Prostate gland (tissue), 2 donors: ENCODE measurements at regions not wholly inside any gene's neighbourhood (a gene's known extent, or its start where the extent isn't known, plus 50 kb on each side); places are given as distances from the start of the nearest gene placed in this dataset.

Source experiments
- DNase-seq: peaks from one replicate; pipeline ENCODE4 v3.0.0-alpha.2; 2019; ENCODE audit warnings: low spot score
- H3K27ac ChIP-seq, 2 donors: fragments of 200-600 bp; sonication (generic); 2 replicates each; pipeline ENCODE4 v1.5.1; 2017 to 2019
- H3K27me3 ChIP-seq: fragments of 200-600 bp; sonication (generic); replicated peaks from 2 replicates; pipeline ENCODE4 v1.5.1; 2019; ENCODE audit not compliant: insufficient read depth
- H3K36me3 ChIP-seq, 2 donors: fragments of 200-600 bp; sonication (generic); 1 replicate in 1 of 2; 2 replicates in 1 of 2; pipeline versions ENCODE4 v1.5.1 to v1.8.1; 2017 to 2019
- H3K4me1 ChIP-seq: fragments of 200-600 bp; sonication (generic); replicated peaks from 2 replicates; pipeline ENCODE4 v1.5.1; 2019
- H3K4me3 ChIP-seq, 2 donors: fragments of 200-600 bp; sonication (generic); 2 replicates each; pipeline ENCODE4 v1.5.1; 2017 to 2019
- H3K9me3 ChIP-seq: fragments of 200-600 bp; sonication (generic); 2 replicates; pipeline ENCODE4 v1.5.1; 2017
- CTCF ChIP-seq, 4 experiments: fragments of 200-600 bp in 2 of 4; fragments of 450-650 bp in 2 of 4; sonication (generic) in 2 of 4; IDR thresholded peaks; 1 replicate in 3 of 4; 2 replicates in 1 of 4; pipeline ENCODE4 v1.5.1; 2016 to 2019; ENCODE audit warnings: antibody characterized with exemption in 4 of 4, mild to moderate bottlenecking in 2 of 4, moderate library complexity in 2 of 4
- POLR2A ChIP-seq: fragments of 450-650 bp; IDR thresholded peaks from one replicate; pipeline ENCODE4 v1.6.1; 2016; ENCODE audit warnings: antibody characterized with exemption, mild to moderate bottlenecking
- POLR2AphosphoS5 ChIP-seq: sonication (generic); formaldehyde crosslinking; IDR thresholded peaks from one replicate; pipeline ENCODE4 v1.6.1; 2017; ENCODE audit warnings: antibody characterized with exemption
- WGBS: methylation state at CpG from one replicate; pipeline ENCODE4 v1.1.5; 2018; 5-methylcytosine and 5-hydroxymethylcytosine counted together
- intact Hi-C: fragments of 100-400 bp; cut with DNase I; formaldehyde crosslinking; loops from one replicate; pipeline ENCODE4 v1.14.2; 2022

GRCh38 chrX:13479452-13479813, 90.0 kb upstream of the EGFL6 start:
- TF ChIP-seq POLR2AphosphoS5 = no peak
- no peaks in the 10 kb centered on the region for H3K36me3 ChIP-seq
- no peak overlapping the region for H3K27ac ChIP-seq
- no peak overlapping the region for H3K4me3 ChIP-seq
- H3K27me3 ChIP-seq = no peaks in the 10 kb centered on the region
- intact Hi-C loops = no loop called here
- no peaks in the 10 kb centered on the region for H3K4me1 ChIP-seq
- no peaks in the 10 kb centered on the region for H3K9me3 ChIP-seq
- no peak for DNase-seq
- 69% methylated on average over 2 of the region's 2 CpGs for WGBS

GRCh38 chrX:13478740-13479451, 90.5 kb upstream of the EGFL6 start:
- no peak overlapping the region for H3K4me3 ChIP-seq
- no peaks in the 10 kb centered on the region for H3K9me3 ChIP-seq
- intact Hi-C loops = no loop called here
- H3K36me3 ChIP-seq = no peaks in the 10 kb centered on the region
- no peaks in the 10 kb centered on the region for H3K4me1 ChIP-seq
- no peak for DNase-seq
- no peak overlapping the region for H3K27ac ChIP-seq
- WGBS = 84% methylated on average over 5 of the region's 6 CpGs
- TF ChIP-seq POLR2A = no peak
- no peak for TF ChIP-seq CTCF (IDR thresholded peaks at IDR 0.05)
- no peak for TF ChIP-seq POLR2AphosphoS5
- H3K27me3 ChIP-seq = no peaks in the 10 kb centered on the region

- Histone ChIP-seq H3K4me1 (no peaks in the 10 kb centered on the region), H3K36me3 (no peaks in the 10 kb centered on the region), H3K27ac (no peak overlapping the region), H3K27me3 (no peaks in the 10 kb centered on the region), H3K9me3 (no peaks in the 10 kb centered on the region), H3K4me3 (no peak overlapping the region)
- intact Hi-C loops = no loop called here
- DNase-seq = no peak
- TF ChIP-seq POLR2A (no peak), POLR2AphosphoS5 (no peak), CTCF (IDR thresholded peaks at IDR 0.05) (no peak)
- WGBS = 100% methylated on average over 3 of the region's 4 CpGs
Measured at GRCh38 chrX:13476384-13476783, 93.0 kb upstream of the EGFL6 start.

GRCh38 chrX:13474164-13474516, 95.3 kb upstream of the EGFL6 start:
- no peak overlapping the region for H3K4me3 ChIP-seq
- H3K27ac ChIP-seq = no peak overlapping the region
- DNase-seq = no peak

GRCh38 chrX:13473442-13474163, 95.8 kb upstream of the EGFL6 start:
- no peaks in the 10 kb centered on the region for H3K9me3 ChIP-seq
- 42% methylated on average over 9 of the region's 9 CpGs for WGBS
- H3K27ac ChIP-seq = no peak overlapping the region
- intact Hi-C loops = no loop called here
- no peak for DNase-seq
- H3K36me3 ChIP-seq = no peaks in the 10 kb centered on the region
- H3K4me3 ChIP-seq = no peak overlapping the region
- no peaks in the 10 kb centered on the region for H3K4me1 ChIP-seq
- no peaks in the 10 kb centered on the region for H3K27me3 ChIP-seq
- no peak for TF ChIP-seq POLR2A
- no peak for TF ChIP-seq CTCF (IDR thresholded peaks at IDR 0.05)
- no peak for TF ChIP-seq POLR2AphosphoS5

More at GRCh38 chrX:13474164-13474516, 95.3 kb upstream of the EGFL6 start:
- H3K4me1 ChIP-seq = no peaks in the 10 kb centered on the region
- H3K27me3 ChIP-seq = no peaks in the 10 kb centered on the region
- H3K9me3 ChIP-seq = no peaks in the 10 kb centered on the region
- TF ChIP-seq CTCF (IDR thresholded peaks at IDR 0.05) (no peak), POLR2A (no peak), POLR2AphosphoS5 (no peak)
- H3K36me3 ChIP-seq = no peaks in the 10 kb centered on the region
- intact Hi-C loops = no loop called here
- 73% methylated on average over 4 of the region's 4 CpGs for WGBS
